Stimulated activated CD4-positive, alpha-beta T cell treated with anti-CD3 and anti-CD28 coated beads, Interleukin-12 subunit alpha, Interleukin-12 subunit beta, amount 100 ng/mL, for 48 hours (primary cell): ENCODE measurements at regions not wholly inside any gene's neighbourhood (a gene's known extent, or its start where the extent isn't known, plus 50 kb on each side); places are given as distances from the start of the nearest gene placed in this dataset.

Experiments used
- DNase-seq, 3 donors: peaks; one replicate each; pipeline ENCODE4 v3.0.0-alpha.2; 2020; ENCODE audit warnings: low read depth in 2 of 3, low spot score in 1 of 3

GRCh38 chr15:39228889-39229288 lies 352.0 kb upstream of the THBS1 start:
- no peak for DNase-seq

GRCh38 chr15:39230205-39230907 lies 350.5 kb upstream of the THBS1 start:
- DNase-seq = no peak

- no peak for DNase-seq
Measured at GRCh38 chr15:39230908-39231285, 350.0 kb upstream of the THBS1 start.

- no peak for DNase-seq
Measured at GRCh38 chr15:39232512-39232911, 348.4 kb upstream of the THBS1 start.

DNA sequence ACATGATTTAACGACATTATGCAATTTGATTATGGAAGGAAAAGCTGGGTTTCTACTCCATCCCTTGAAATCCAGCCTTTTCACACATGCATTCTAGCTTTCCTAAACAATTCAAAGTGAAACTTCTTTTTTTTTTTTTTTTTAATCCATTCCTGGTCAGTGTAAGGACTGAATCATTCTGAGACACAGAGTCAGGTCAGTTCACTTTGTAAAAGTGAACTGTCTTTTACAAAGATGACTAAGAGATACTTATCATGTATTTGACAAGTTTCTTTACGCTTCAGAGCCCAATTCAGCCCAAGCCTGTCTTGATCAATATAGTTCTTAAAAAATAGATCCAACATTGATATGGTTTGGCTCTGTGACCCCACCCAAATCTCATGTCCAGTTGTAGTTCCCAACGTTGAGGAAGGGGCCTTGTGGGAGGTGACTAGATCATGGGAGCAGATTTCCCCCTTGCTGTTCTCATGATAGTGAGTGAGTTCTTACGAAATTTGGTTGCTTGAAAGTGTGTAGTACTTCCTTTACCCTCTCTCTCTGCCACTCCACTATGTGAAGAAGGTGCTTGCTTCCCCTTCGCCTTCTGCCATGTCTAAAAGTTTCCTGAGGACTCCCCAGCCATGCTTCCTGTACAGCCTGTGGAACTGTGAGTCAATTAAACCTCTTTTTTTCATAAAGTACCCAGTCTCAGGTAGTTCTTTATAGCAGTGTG lies 345.6 kb upstream of the THBS1 start:
- DNase-seq = no peak

- DNase-seq = no peak
Measured at GRCh38 chr15:39236375-39236774, 344.5 kb upstream of the THBS1 start.

DNA sequence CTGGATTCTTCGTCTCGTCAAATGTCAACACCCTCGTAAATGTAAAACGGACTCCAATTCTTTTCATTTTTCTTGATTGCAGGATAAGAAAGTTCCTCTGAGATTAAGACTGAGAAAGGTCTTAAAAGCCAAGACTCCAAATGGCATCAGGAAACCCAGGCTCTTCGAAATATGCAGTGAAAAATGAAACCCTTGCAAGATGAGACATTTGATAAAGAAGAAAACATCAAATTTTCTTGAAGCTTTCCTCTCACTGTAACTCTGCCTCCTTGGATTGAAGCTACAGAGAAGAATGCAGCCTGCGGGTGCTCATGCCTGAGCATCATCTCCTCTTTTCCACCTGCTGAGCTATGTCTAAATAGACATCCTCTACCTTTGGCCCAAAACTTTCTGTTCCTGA lies 342.4 kb upstream of the THBS1 start:
- no peak for DNase-seq

GRCh38 chr15:39239562-39239961 lies 341.3 kb upstream of the THBS1 start:
- no peak for DNase-seq

GRCh38 chr15:39242345-39242744 lies 338.5 kb upstream of the THBS1 start:
- DNase-seq = no peak

DNA sequence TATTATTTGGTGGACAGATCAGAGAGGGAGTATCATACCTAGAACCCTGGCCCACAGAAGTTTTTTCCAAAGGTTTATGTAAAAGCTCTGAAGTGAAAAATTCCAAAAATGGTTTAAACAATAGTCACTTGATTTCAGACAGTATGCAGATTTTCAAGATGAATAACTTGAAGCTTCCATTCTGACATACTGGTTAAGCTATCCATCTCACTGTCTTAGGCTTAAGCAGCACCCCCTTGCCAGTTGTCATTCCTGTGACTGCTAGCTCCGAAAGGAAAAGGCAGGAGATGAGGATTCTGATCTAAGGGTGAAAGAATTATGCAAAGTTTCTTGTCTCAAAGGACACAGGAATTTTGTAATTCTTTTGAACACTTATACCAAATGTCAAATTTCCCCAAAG lies 337.5 kb upstream of the THBS1 start:
- DNase-seq = no peak

GRCh38 chr15:39244776-39245175 lies 336.1 kb upstream of the THBS1 start:
- DNase-seq = no peak

DNA sequence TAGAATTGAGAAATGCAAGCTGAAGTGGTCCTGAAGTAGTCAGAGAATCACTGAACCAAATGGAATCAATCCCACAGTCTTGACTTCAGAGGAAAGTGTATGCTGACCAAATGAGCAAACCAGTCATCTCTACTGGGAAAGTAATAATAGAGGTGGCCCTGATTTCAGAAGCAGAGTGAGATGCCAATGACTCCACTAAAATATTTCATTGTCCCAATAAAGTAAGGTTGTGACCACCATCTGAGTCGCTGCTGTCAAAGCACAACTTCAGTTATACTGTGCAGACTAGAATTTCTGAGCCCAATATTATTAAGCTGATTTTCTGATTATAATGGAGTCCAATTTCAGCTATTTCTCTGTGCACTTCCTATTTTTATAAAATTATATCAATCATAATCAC lies 334.4 kb upstream of the THBS1 start:
- no peak for DNase-seq

DNA sequence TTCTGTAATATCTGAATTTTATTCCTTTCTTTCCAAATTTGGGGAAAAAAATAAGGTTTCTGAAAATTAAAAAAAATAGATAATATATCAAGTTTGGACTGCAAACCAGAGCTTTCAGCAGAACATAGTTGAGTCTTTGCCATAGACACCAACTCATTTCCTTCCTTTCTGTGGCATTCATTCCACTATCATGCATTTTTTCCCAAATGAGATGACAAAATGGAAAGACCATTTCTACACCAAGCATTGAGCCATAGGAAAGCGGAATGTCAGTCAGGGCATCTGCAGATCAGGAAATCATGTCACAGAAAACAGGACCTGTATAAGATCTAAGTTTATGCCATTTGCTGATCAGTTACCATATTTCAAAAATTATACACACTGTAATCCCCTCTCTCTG lies 333.3 kb upstream of the THBS1 start:
- no peak for DNase-seq

- DNase-seq = no peak
Measured at GRCh38 chr15:39248204-39248603, 332.7 kb upstream of the THBS1 start.

DNA sequence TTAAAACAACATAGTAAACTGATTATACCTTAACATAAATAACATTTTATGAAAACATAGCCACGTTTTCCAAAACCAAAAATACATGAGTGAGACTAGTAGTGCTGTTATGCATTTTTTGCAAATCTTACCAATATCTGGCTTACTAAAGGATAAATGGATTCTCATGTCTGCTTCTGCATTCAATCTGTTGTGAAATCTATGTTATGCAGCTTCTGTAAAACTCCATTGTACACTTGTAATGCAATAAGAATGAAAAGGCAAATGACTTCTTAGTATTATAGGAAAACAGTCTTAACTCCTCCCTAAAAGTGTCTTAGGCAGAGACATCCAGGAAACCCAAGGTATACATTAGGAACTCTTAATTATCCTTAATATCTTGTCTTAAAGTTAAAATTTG lies 330.9 kb upstream of the THBS1 start:
- DNase-seq = no peak

- no peak for DNase-seq
Measured at GRCh38 chr15:39250460-39251186, 330.3 kb upstream of the THBS1 start.

- DNase-seq = no peak
Measured at GRCh38 chr15:39251413-39252133, 329.3 kb upstream of the THBS1 start.

- no peak for DNase-seq
Measured at GRCh38 chr15:39252134-39252470, 328.8 kb upstream of the THBS1 start.

DNA sequence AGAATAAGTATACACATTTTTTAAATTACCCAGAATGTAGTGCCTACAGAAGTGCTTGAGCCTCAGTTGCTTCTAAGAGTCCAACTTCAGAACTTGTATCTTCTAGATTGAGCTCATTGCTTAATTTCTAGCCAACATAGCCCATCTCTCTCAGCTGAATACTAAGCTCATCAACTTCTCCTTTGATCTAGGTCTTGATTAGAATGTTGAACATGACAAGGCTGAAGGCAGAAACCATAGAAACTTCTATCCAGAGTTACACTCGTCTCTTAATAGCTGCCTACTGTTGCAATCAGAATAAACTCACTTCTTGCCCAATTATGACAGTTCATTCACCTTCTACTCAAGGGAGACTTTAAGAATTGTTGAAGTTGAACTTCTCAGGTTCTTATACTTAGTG lies 327.3 kb upstream of the THBS1 start:
- no peak for DNase-seq

DNA sequence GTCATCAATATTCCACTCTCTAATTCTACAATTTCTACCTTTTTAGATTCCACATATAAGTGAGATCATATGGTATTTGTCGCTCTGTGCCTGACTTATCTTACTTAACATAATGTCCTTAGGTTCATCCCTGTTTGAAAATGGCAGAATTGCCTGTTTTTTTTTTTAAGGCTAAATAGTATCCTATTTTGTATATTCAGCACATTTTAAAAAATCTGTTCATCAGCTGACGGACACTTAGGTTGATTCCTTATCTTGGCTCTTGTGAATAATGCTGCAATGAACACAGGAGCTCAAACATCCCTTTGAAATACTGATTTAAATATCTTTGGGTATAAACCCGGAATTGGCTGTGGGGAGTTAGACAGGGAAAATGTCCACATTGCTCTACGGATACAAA lies 326.7 kb upstream of the THBS1 start:
- DNase-seq = no peak

GRCh38 chr15:39255760-39256159 lies 325.1 kb upstream of the THBS1 start:
- no peak for DNase-seq

GRCh38 chr15:39260391-39260790 lies 320.5 kb upstream of the THBS1 start:
- no peak for DNase-seq
